ENCODE measurements at regions not wholly inside any gene's neighbourhood (a gene's known extent, or its start where the extent isn't known, plus 50 kb on each side); places are given as distances from the start of the nearest gene placed in this dataset.

DNA sequence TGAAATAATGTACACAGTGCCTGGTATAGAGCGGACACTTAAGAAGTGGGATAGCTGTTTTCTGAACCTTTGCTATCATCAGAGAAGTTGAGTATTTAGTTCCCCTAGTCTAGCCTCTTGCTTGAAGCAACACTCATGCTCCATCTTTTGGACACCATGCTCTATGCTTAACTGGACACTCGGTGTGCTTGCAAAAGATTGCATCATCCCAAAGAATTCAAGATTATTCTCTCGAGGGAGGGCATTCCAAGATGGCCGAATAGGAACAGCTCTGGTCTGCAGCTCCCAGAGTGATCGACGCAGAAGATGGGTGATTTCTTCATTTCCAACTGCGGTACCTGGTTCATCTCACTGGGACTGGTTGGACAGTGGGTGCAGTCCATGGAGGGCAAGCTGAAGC lies 143.9 kb upstream of the FSHR start:
- peak; percentile 17 for DNase-seq

DNA sequence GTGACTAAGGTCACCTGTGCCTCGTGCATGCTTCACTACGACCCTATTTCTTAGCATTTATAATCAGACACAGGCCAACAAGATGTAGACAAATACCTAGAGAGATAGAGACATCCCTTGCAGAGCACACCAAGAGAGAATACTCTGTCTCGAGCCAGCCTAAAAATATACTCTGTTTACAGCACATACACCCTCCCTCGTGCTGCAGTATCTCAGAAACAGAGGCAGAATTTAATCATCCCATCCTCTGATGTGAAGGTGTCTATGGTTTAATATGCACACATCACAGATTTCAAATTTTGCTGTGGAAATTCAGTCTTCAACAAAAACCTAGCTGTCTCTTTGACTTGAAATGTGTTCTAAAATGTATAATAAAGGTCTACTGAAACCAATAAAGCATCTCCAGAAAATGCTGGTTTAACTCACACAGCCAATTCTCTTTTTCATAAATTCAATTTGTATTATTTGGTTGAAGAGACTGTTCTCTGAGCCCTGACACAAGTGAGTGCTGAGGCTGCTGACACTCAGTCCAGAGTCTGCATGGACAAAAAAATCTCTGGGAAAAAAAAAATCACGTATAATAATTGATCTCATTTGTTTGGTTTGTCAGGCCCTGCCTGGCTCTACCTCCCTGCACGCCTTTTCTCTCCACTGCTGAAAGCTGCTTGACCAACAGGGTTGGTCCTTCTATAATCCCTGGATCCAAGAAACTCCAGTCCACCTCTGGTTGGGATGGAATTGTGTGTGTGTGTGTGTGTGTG lies 142.0 kb upstream of the FSHR start:
- no peak for DNase-seq

GRCh38 chr2:49294225-49294624 lies 139.9 kb upstream of the FSHR start:
- DNase-seq = peak; percentile 81

DNA sequence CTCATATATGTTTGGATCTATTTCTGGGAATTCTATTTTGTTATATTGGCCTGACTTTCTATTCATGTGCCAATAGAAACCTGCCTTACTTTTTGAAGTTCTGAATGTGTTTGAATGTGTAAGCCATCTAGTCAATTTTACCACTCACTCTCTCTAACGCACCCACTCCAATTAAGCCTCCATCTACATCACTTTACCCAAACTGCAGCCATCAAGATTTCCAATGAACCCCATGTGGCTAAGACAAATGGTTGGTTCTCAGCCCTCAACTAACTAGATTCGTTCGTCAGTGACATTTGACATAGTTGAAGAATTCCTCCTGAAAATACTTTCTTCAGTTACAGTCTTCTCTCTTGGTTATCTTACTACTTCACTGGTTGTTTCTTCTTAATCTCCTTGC lies 137.3 kb upstream of the FSHR start:
- DNase-seq = no peak

- DNase-seq = no peak
Observed at GRCh38 chr2:49289711-49290110, 135.4 kb upstream of the FSHR start.

- no peak for DNase-seq
Observed at GRCh38 chr2:49288902-49289700, 134.8 kb upstream of the FSHR start.

- no peak for DNase-seq
Observed at GRCh38 chr2:49288113-49288705, 133.9 kb upstream of the FSHR start.

DNA sequence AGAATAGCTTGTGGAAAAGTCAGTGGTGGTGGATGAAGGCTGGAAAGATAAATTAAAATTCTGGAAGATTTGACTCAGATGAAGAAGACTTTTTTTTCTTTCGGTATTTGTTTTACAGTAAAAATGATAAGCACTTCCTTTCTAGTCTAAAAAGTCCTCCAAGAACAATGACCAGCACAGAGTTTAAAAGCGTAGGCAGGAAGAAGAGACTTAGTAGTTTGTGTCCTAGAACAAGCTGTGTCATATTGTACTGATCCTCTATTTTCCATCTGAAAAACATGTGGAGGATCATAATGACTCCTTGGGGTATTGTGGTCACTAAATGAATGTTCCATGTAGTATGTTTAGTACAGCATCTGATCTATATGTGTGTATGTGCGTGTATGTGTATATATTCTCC lies 132.4 kb upstream of the FSHR start:
- no peak for DNase-seq

DNA sequence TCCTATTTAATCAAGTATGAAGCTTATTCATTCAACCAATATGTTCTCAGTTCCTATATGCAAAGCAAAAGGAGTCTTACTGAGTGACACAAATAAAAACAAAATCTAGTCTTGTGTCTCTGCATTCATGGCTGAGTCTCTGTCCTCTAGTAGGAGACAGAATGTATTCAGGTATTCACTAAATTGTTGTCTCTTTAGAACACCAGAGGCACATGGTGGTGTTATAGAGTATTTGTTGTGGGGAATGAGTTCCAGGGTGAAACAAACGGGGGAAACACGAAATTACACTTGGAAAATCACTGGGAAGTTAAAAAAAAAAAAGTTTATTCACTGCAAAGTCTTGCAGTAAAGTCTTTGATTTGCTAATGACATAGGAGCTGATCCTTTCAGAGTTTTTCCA lies 131.7 kb upstream of the FSHR start:
- peak; percentile 26 for DNase-seq

GRCh38 chr2:49278561-49278960 lies 124.2 kb upstream of the FSHR start:
- no peak for DNase-seq

- DNase-seq = no peak
Observed at GRCh38 chr2:49278141-49278540, 123.8 kb upstream of the FSHR start.

DNA sequence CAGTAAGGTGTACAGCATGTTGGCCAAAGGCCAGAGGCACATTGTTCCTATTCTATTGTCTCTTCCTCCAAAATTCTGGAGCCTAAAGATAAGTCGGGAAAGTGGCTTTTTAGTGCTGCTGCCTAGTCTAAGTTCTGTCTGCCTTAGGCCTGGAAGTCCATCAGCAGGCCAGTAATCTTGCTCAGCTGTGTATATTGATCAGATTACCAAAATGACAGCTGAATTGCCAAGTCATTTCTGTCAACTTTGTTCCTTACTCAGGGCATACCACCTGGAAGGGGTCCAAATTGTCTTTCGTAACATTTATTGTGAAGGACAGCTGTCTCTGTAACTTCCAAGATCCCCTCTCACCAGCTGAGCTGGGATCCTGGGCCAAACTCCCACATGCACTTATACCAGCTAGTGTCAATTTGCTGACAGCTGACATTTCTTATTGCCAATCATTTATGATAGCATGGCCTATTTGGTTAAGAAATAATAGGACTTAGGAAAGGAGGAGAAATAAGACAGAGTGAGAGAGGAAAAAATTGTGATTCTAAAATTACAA lies 116.8 kb upstream of the FSHR start:
- DNase-seq = peak; percentile 15

- DNase-seq = no peak
Observed at GRCh38 chr2:49270091-49270490, 115.8 kb upstream of the FSHR start.

- no peak for DNase-seq
Observed at GRCh38 chr2:49265471-49265870, 111.2 kb upstream of the FSHR start.

- peak; percentile 16 for DNase-seq
Observed at GRCh38 chr2:49262801-49263560, 108.7 kb upstream of the FSHR start.

GRCh38 chr2:49261781-49262180 lies 107.5 kb upstream of the FSHR start:
- peak; percentile 42 for DNase-seq

GRCh38 chr2:49260979-49261538 lies 106.7 kb upstream of the FSHR start:
- DNase-seq = peak; percentile 78

DNA sequence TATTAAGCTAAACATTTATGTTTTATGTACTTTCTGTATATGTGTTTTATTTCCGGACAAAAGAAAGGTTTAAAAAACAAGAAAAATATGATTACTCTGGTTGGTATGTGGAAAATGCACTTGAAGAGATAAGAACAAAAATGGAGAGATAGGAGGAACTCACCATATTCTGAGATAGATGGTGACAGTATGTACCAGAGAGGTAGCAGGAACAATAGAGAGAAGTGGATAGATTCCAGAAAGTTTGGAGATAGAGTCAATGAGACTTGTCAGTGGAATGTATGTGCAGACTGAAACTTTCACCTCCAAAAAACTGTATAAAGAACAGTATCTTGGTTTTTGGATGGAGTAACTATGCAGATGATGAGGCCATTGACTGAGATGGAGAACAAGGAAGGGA lies 105.6 kb upstream of the FSHR start:
- no peak for DNase-seq

DNA sequence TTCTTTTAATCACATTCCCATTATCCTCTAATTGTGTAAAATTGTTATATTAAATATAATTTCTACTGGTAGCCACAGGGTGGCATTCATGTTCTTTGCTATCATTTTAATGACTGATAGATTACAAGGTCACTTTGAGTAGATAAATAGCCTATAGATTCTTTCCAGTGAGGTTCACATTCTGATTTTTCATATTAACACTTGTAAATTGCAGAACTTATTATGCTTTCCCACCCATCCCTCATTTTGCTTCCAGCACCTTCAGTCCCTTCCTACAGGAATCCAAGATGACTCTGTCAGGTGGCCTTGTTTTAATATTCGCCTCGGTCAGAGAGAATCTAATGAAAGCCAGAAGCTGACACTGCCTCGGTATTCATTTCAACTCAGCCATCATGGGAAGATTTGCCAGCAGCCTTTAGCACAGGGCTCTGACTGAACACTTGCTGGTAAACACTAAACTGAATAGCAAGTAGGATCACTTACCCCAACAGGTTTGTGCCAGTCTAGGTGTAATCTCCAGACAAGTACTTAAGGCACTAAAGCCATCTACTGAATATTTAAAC lies 101.2 kb upstream of the FSHR start:
- DNase-seq = peak; percentile 92

GRCh38 chr2:49254401-49254800 lies 100.1 kb upstream of the FSHR start:
- DNase-seq = no peak

GRCh38 chr2:49251766-49252165 lies 97.5 kb upstream of the FSHR start:
- peak; percentile 21 for DNase-seq

DNA sequence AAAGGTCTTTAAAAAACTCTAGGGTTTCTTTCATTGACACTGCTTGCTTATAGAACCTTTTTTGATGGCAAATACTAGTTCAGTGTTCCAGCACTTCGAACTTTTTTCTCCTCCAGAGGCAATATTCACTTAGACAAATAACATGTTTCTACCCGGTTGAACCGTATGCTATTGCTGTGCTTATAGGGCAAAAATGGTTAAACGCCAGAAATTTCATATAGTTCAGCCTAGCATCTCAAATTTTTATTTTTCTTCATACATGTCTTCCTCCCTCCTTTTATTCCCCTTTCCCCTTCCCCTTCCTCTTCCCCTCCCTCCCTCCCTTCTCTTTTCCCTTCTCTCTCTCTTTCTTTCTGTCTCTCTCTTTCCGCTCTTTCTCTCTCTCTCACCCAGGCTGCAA lies 96.9 kb upstream of the FSHR start:
- no peak for DNase-seq
